Loucy (cell line): ENCODE measurements at regions not wholly inside any gene's neighbourhood (a gene's known extent, or its start where the extent isn't known, plus 50 kb on each side); places are given as distances from the start of the nearest gene placed in this dataset.

Source experiments
- H2AFZ ChIP-seq: fragments of 200-600 bp; sonication (generic); 2 replicates; pipeline ENCODE4 v1.6.0; 2016; ENCODE audit warnings: antibody characterized with exemption, mild to moderate bottlenecking, low read length, moderate library complexity
- H3F3A ChIP-seq: fragments of 200-600 bp; 2 replicates; pipeline ENCODE4 v1.6.0; 2016; ENCODE audit warnings: antibody characterized with exemption, low read depth, mild to moderate bottlenecking
- H3K27me3 ChIP-seq: fragments of 200-600 bp; sonication (generic); 2 replicates; pipeline ENCODE4 v1.6.1; 2014; ENCODE audit warnings: low read length, mild to moderate bottlenecking; ENCODE audit not compliant: insufficient read depth, poor library complexity, severe bottlenecking
- H3K36me3 ChIP-seq: fragments of 200-600 bp; sonication (generic); 2 replicates; pipeline ENCODE4 v1.6.1; 2016; ENCODE audit warnings: low read length; ENCODE audit not compliant: insufficient read depth
- H3K4me1 ChIP-seq: fragments of 200-600 bp; sonication (generic); 2 replicates; pipeline ENCODE4 v1.5.1; 2014; ENCODE audit warnings: low read length, mild to moderate bottlenecking; ENCODE audit not compliant: insufficient read depth, poor library complexity, severe bottlenecking
- H3K4me2 ChIP-seq: fragments of 200-600 bp; sonication (generic); 2 replicates; pipeline ENCODE4 v1.6.0; 2014; ENCODE audit warnings: antibody characterized with exemption, low read length, low read depth, mild to moderate bottlenecking; ENCODE audit not compliant: poor library complexity, severe bottlenecking
- H3K4me3 ChIP-seq: fragments of 200-600 bp; sonication (generic); 2 replicates; pipeline ENCODE4 v1.5.1; 2014; ENCODE audit warnings: low read length, mild to moderate bottlenecking, mixed read lengths; ENCODE audit not compliant: poor library complexity, severe bottlenecking
- H3K79me2 ChIP-seq: fragments of 200-600 bp; sonication (generic); 2 replicates; pipeline ENCODE4 v1.6.1; 2014; ENCODE audit warnings: low read length; ENCODE audit not compliant: insufficient read depth
- H3K9ac ChIP-seq: fragments of 200-600 bp; sonication (generic); 2 replicates; pipeline ENCODE4 v1.6.0; 2014; ENCODE audit warnings: mild to moderate bottlenecking, low read depth, low read length, moderate library complexity; ENCODE audit not compliant: poor library complexity, severe bottlenecking
- H3K9me2 ChIP-seq: fragments of 200-600 bp; sonication (generic); replicated peaks from 2 replicates; pipeline ENCODE4 v1.6.1; 2016; ENCODE audit warnings: low read depth, low read length, mixed read lengths
- H3K9me3 ChIP-seq: fragments of 200-600 bp; sonication (generic); 2 replicates; pipeline ENCODE4 v1.6.1; 2014; ENCODE audit warnings: mild to moderate bottlenecking, antibody characterized with exemption, low read length, low read depth; ENCODE audit not compliant: insufficient read depth
- H4K20me1 ChIP-seq: fragments of 200-600 bp; sonication (generic); 2 replicates; pipeline ENCODE4 v1.6.0; 2014; ENCODE audit warnings: antibody characterized with exemption, low read length, mild to moderate bottlenecking; ENCODE audit not compliant: insufficient read depth, poor library complexity, severe bottlenecking
- EZH2phosphoT487 ChIP-seq: fragments of 200-600 bp; IDR thresholded peaks from 2 replicates; pipeline ENCODE4 v1.6.1; 2018; ENCODE audit warnings: antibody characterized with exemption, mild to moderate bottlenecking, moderate library complexity, borderline replicate concordance
- TF ChIP-seq, protein P1 (sequence below): fragments of 200-600 bp; sonication (generic); conservative IDR thresholded peaks from 2 replicates; pipeline ENCODE4 v1.5.1; 2014; ENCODE audit warnings: mild to moderate bottlenecking, antibody characterized with exemption, low read length

DNA sequence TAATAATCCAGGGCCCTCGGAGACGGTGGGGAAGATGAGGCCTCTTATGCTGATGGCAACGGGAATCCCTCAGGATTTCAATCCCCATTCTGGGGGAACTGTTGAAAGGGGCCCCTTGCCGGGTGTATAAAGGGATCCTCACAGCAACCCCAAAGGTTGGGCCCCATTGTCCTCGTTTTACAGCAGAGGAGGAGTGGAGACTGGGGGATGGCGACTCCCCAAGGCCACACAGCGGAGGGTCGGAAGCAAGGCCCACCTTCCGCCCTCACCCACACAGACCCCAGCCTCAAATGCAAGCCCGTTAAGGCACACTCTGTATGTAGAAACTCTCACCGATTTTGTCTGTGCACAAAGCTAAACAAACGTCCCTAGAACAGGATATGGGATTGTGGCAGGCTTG lies 327.9 kb upstream of the DIO3 start:
- Histone ChIP-seq H3K9me2 (no peaks in the 10 kb centered on the region), H4K20me1 (no peaks in the 10 kb centered on the region), H3K4me1 (no peaks in the 10 kb centered on the region), H3K79me2 (no peaks in the 10 kb centered on the region), H3K36me3 (no peaks in the 10 kb centered on the region), H3K9ac (no peak overlapping the region), H3F3A (no peaks in the 10 kb centered on the region), H2AFZ (no peak overlapping the region), H3K4me3 (no peak overlapping the region), H3K4me2 (no peak overlapping the region), H3K27me3 (no peaks in the 10 kb centered on the region), H3K9me3 (no peaks in the 10 kb centered on the region)
- TF ChIP-seq EZH2phosphoT487, result no peak
- TF ChIP-seq, protein P1, sequence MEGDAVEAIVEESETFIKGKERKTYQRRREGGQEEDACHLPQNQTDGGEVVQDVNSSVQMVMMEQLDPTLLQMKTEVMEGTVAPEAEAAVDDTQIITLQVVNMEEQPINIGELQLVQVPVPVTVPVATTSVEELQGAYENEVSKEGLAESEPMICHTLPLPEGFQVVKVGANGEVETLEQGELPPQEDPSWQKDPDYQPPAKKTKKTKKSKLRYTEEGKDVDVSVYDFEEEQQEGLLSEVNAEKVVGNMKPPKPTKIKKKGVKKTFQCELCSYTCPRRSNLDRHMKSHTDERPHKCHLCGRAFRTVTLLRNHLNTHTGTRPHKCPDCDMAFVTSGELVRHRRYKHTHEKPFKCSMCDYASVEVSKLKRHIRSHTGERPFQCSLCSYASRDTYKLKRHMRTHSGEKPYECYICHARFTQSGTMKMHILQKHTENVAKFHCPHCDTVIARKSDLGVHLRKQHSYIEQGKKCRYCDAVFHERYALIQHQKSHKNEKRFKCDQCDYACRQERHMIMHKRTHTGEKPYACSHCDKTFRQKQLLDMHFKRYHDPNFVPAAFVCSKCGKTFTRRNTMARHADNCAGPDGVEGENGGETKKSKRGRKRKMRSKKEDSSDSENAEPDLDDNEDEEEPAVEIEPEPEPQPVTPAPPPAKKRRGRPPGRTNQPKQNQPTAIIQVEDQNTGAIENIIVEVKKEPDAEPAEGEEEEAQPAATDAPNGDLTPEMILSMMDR, result no peak

DNA sequence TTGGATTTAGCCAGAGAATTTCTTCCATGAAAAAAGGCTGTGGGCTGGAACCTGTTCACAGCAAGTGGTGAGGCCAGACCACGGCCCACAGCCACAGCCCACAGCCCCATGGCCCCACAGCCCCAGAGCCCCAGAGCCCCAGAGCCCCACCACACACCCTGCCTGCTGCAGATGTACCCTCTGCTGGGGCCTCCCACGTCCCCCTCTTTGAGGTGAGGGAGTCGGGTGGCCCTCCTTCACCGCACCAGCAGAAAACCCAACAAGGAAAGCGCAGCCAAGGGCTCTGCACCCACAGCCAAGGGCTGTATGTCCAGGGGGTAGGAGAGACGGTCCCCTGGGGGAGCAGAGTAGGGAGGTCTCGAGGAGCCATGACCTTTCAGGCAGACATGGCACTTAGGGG lies 327.5 kb upstream of the DIO3 start:
- no peaks in the 10 kb centered on the region for H4K20me1 ChIP-seq
- H3K9me2 ChIP-seq, result no peaks in the 10 kb centered on the region
- no peak overlapping the region for H3K4me3 ChIP-seq
- no peaks in the 10 kb centered on the region for H3K27me3 ChIP-seq
- H3K79me2 ChIP-seq, result no peaks in the 10 kb centered on the region
- H2AFZ ChIP-seq, result no peak overlapping the region
- H3F3A ChIP-seq, result no peaks in the 10 kb centered on the region
- H3K4me1 ChIP-seq, result no peaks in the 10 kb centered on the region
- no peak overlapping the region for H3K9ac ChIP-seq
- H3K9me3 ChIP-seq, result no peaks in the 10 kb centered on the region
- H3K36me3 ChIP-seq, result no peaks in the 10 kb centered on the region
- H3K4me2 ChIP-seq, result no peak overlapping the region
- no peak for TF ChIP-seq EZH2phosphoT487
- TF ChIP-seq, protein P1, result no peak

DNA sequence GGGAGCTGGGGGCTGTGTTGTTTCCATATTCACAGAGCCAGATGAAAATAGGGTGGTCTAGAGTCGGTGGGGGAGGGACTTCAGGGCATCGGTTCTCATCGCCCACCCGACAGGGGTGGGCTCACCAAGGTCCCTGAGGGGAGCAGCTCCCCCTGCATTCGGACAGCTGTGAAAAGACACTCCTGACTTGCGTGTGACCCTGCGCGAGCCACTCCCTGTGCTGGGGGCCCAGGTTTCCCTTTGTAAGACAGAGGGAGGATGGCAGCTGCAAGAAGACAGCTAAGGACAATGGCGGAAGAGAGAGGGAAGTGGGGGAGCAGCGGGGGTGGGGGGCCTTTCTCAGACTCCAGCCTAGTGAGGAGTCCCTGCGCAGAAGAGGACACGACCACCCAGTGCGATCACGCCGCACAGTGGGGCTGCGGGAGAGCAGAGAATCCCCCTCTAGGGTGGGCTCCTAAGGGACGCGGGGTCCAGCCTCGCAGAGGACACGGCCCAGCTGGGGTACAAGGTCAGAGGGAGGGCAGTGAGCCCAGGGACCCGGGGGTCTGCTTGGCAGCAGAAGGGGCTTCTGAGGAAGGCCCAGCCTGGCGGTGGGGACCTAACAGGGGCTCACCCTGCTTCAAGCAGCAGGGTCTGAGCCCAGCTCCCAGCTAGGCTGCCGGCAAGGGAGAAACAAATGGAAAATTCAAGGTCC lies 326.9 kb upstream of the DIO3 start:
- no peaks in the 10 kb centered on the region for H3K27me3 ChIP-seq
- H3K4me3 ChIP-seq, result no peak overlapping the region
- no peak for TF ChIP-seq EZH2phosphoT487
- TF ChIP-seq, protein P1, result no peak
- H3K9me3 ChIP-seq, result no peaks in the 10 kb centered on the region
- H3K4me1 ChIP-seq, result no peaks in the 10 kb centered on the region
- no peaks in the 10 kb centered on the region for H3K36me3 ChIP-seq
- H3F3A ChIP-seq, result no peaks in the 10 kb centered on the region
- no peak overlapping the region for H3K9ac ChIP-seq
- H3K9me2 ChIP-seq, result no peaks in the 10 kb centered on the region
- H4K20me1 ChIP-seq, result no peaks in the 10 kb centered on the region
- no peak overlapping the region for H3K4me2 ChIP-seq
- no peak overlapping the region for H2AFZ ChIP-seq
- no peaks in the 10 kb centered on the region for H3K79me2 ChIP-seq
